B cell (primary cell): ENCODE measurements at regions not wholly inside any gene's neighbourhood (a gene's known extent, or its start where the extent isn't known, plus 50 kb on each side); places are given as distances from the start of the nearest gene placed in this dataset.

Experiments
- ATAC-seq: fragments of 200-7000 bp; cut with Tn5 transposase; one replicate; pipeline ENCODE4 v1.10.0; 2021; ENCODE audit warnings: low read depth, mild to moderate bottlenecking, moderate number of reproducible peaks, moderate library complexity
- CTCF ChIA-PET: fragments of 350-600 bp; sonication (Branson Sonifier 250); formaldehyde crosslinking; loops from one replicate; lab custom pipeline; 2021; ENCODE audit warnings: antibody characterized with exemption, inconsistent platforms; lab: Charles Lee
- POLR2A ChIA-PET: fragments of 350-600 bp; sonication (Branson Sonifier 250); formaldehyde crosslinking; loops from one replicate; lab custom pipeline; 2021; ENCODE audit warnings: antibody characterized with exemption; lab: Charles Lee
- DNase-seq: peaks from one replicate; pipeline ENCODE4 v3.0.0; 2013
- H2AFZ ChIP-seq: 2 replicates; pipeline ENCODE4 v1.6.1; 2012; ENCODE audit warnings: mild to moderate bottlenecking, low read depth, low read length; ENCODE audit not compliant: insufficient read depth, poor library complexity, severe bottlenecking
- H3K27ac ChIP-seq, 2 donors: 1 replicate in 1 of 2; 2 replicates in 1 of 2; pipeline ENCODE4 v1.5.1; 2012 to 2013; ENCODE audit warnings: low read length in 2 of 2, mild to moderate bottlenecking in 2 of 2, moderate library complexity in 1 of 2
- H3K27me3 ChIP-seq, 4 experiments: fragments of 200-600 bp in 1 of 4; sonication (generic) in 1 of 4; replicated peaks in 1 of 4; 1 replicate in 2 of 4; 2 replicates in 2 of 4; pipeline versions ENCODE4 v1.6.1 to v1.7.0; 2013 to 2016; ENCODE audit warnings: low read length in 3 of 4, mild to moderate bottlenecking in 2 of 4, mixed read lengths in 1 of 4, moderate library complexity in 1 of 4; ENCODE audit not compliant: insufficient read depth in 4 of 4, control insufficient read depth in 3 of 4; ENCODE audit errors: control extremely low read depth in 1 of 4
- H3K36me3 ChIP-seq, 2 experiments: replicated peaks in 1 of 2; 1 replicate in 1 of 2; 2 replicates in 1 of 2; pipeline versions ENCODE4 v1.6.1 to v1.7.1; 2013; ENCODE audit warnings: low read length in 1 of 2; ENCODE audit not compliant: insufficient read depth in 2 of 2, control insufficient read depth in 1 of 2; ENCODE audit errors: control extremely low read depth in 1 of 2, extremely low read depth in 1 of 2
- H3K4me1 ChIP-seq, 2 donors: fragments of 200-600 bp in 1 of 2; sonication (generic) in 1 of 2; 1 replicate in 1 of 2; 2 replicates in 1 of 2; pipeline versions ENCODE4 v1.5.1 to v1.6.1; 2013 to 2017; ENCODE audit warnings: low read length in 2 of 2; ENCODE audit not compliant: control insufficient read depth in 2 of 2, insufficient read depth in 2 of 2
- H3K4me2 ChIP-seq: replicated peaks from 2 replicates; pipeline ENCODE3; 2012; ENCODE audit warnings: mild to moderate bottlenecking, low read depth, low read length; ENCODE audit not compliant: poor library complexity, severe bottlenecking
- H3K4me3 ChIP-seq, 5 experiments: fragments of 200-600 bp in 1 of 5; sonication (generic) in 1 of 5; 1 replicate in 3 of 5; 2 replicates in 2 of 5; pipeline versions ENCODE4 v1.5.1 to v1.7.0; 2011 to 2016; ENCODE audit warnings: low read length in 4 of 5, mild to moderate bottlenecking in 4 of 5, low read depth in 2 of 5, control low read depth in 1 of 5, moderate library complexity in 1 of 5; ENCODE audit not compliant: insufficient read depth in 1 of 5; ENCODE audit errors: control extremely low read depth in 1 of 5, extremely low read depth in 1 of 5
- H3K79me2 ChIP-seq: fragments of 200-600 bp; sonication (generic); one replicate; pipeline ENCODE4 v1.6.0; 2016; ENCODE audit warnings: low read length; ENCODE audit not compliant: control insufficient read depth, insufficient read depth
- H3K9ac ChIP-seq: fragments of 200-600 bp; sonication (generic); 2 replicates; pipeline ENCODE4 v1.6.1; 2017; ENCODE audit warnings: mild to moderate bottlenecking, low read length, moderate library complexity
- H3K9me3 ChIP-seq, 3 donors: one replicate each; pipeline versions ENCODE4 v1.6.1 to v1.7.1; 2013; ENCODE audit warnings: low read length in 2 of 3; ENCODE audit not compliant: control insufficient read depth in 2 of 3, insufficient read depth in 1 of 3; ENCODE audit errors: control extremely low read depth in 1 of 3
- H4K20me1 ChIP-seq: 2 replicates; pipeline ENCODE4 v1.6.0; 2012; ENCODE audit warnings: mild to moderate bottlenecking, low read length; ENCODE audit not compliant: insufficient read depth, control insufficient read depth, poor library complexity, severe bottlenecking
- H3K27ac Mint-ChIP-seq: one replicate; pipeline ENCODE4 v1.8.0; 2021; ENCODE audit warnings: mixed read lengths
- H3K27me3 Mint-ChIP-seq: one replicate; pipeline ENCODE4 v1.8.0; 2021; ENCODE audit warnings: mixed read lengths
- H3K4me1 Mint-ChIP-seq: one replicate; pipeline ENCODE4 v1.8.0; 2021; ENCODE audit warnings: mixed read lengths
- H3K4me3 Mint-ChIP-seq: one replicate; pipeline ENCODE4 v1.8.0; 2021; ENCODE audit warnings: mixed read lengths
- H3K9me3 Mint-ChIP-seq: one replicate; pipeline ENCODE4 v1.8.0; 2022; ENCODE audit warnings: mixed read lengths; ENCODE audit not compliant: insufficient read depth
- CTCF ChIP-seq: fragments of 200-600 bp; IDR thresholded peaks from one replicate; pipeline ENCODE4 v1.8.0; 2022; ENCODE audit warnings: antibody characterized with exemption, mild to moderate bottlenecking
- EZH2 ChIP-seq: IDR thresholded peaks from 2 replicates; pipeline ENCODE4 v1.6.1; 2012; ENCODE audit warnings: borderline replicate concordance, low read depth, mild to moderate bottlenecking, moderate library complexity, low read length; ENCODE audit not compliant: insufficient read depth, poor library complexity, severe bottlenecking
- WGBS: methylation state at CpG from one replicate; pipeline ENCODE4 v1.1.5; 2013; ENCODE audit warnings: missing lambda C conversion rate; ENCODE audit not compliant: insufficient coverage; 5-methylcytosine and 5-hydroxymethylcytosine counted together
- intact Hi-C: fragments of 100-400 bp; cut with micrococcal nuclease; formaldehyde crosslinking; loops from one replicate; pipeline ENCODE4 v1.10.0; 2022

GRCh38 chr6:49145280-49145679, 317.8 kb downstream of the MMUT start:
- H3K27ac ChIP-seq = no peak overlapping the region
- no peak for DNase-seq
- no peaks in the 10 kb centered on the region for H3K9me3 ChIP-seq
- no peak overlapping the region for H2AFZ ChIP-seq
- no peaks in the 10 kb centered on the region for H3K36me3 ChIP-seq
- H3K9ac ChIP-seq = no peak overlapping the region
- ChIA-PET POLR2A (no interaction called here), CTCF (no interaction called here)
- no peaks in the 10 kb centered on the region for H3K79me2 ChIP-seq
- Mint-ChIP-seq H3K9me3 (peaks cover 17% of the 10 kb centered on the region), H3K27me3 (no peaks in the 10 kb centered on the region), H3K4me3 (no peak overlapping the region), H3K27ac (no peak overlapping the region), H3K4me1 (no peaks in the 10 kb centered on the region)
- no peak for ATAC-seq
- no peaks in the 10 kb centered on the region for H3K4me1 ChIP-seq
- TF ChIP-seq CTCF = no peak
- no peak for TF ChIP-seq EZH2
- intact Hi-C loops = no loop called here
- no peaks in the 10 kb centered on the region for H4K20me1 ChIP-seq
- H3K4me2 ChIP-seq = no peak overlapping the region
- H3K27me3 ChIP-seq = no peaks in the 10 kb centered on the region
- H3K4me3 ChIP-seq = no peak overlapping the region

- ATAC-seq = no peak
- Histone ChIP-seq H3K9me3 (no peaks in the 10 kb centered on the region), H3K36me3 (no peaks in the 10 kb centered on the region), H3K79me2 (no peaks in the 10 kb centered on the region), H3K27me3 (no peaks in the 10 kb centered on the region), H3K9ac (no peak overlapping the region), H3K4me2 (no peak overlapping the region), H3K27ac (no peak overlapping the region), H3K4me3 (no peak overlapping the region), H4K20me1 (no peaks in the 10 kb centered on the region), H3K4me1 (no peaks in the 10 kb centered on the region), H2AFZ (no peak overlapping the region)
- no peaks in the 10 kb centered on the region for H3K4me1 Mint-ChIP-seq
- no peak overlapping the region for H3K27ac Mint-ChIP-seq
- TF ChIP-seq CTCF (no peak), EZH2 (no peak)
- H3K27me3 Mint-ChIP-seq = no peaks in the 10 kb centered on the region
- POLR2A ChIA-PET = no interaction called here
- 52% methylated on average over 2 of the region's 7 CpGs for WGBS
- H3K9me3 Mint-ChIP-seq = peaks cover 15% of the 10 kb centered on the region
- intact Hi-C loops = no loop called here
- H3K4me3 Mint-ChIP-seq = no peak overlapping the region
- CTCF ChIA-PET = no interaction called here
- no peak for DNase-seq
Measured at GRCh38 chr6:49142421-49143151, 320.5 kb downstream of the MMUT start.
